Progenitor cell of endocrine pancreas (in vitro differentiated cells): ENCODE measurements at regions not wholly inside any gene's neighbourhood (a gene's known extent, or its start where the extent isn't known, plus 50 kb on each side); places are given as distances from the start of the nearest gene placed in this dataset.

Source experiments
- DNase-seq: peaks from one replicate; pipeline ENCODE4 v3.0.0; 2021; ENCODE audit warnings: low spot score; ENCODE audit not compliant: unreplicated experiment
- H3K27ac Mint-ChIP-seq: 2 replicates; pipeline ENCODE4 v1.8.0; 2021; ENCODE audit warnings: mild to moderate bottlenecking, moderate library complexity, mixed read lengths
- H3K27me3 Mint-ChIP-seq: 2 replicates; pipeline ENCODE4 v1.8.0; 2021; ENCODE audit warnings: mixed read lengths
- H3K36me3 Mint-ChIP-seq: 2 replicates; pipeline ENCODE4 v1.8.0; 2022; ENCODE audit warnings: mixed read lengths; ENCODE audit not compliant: insufficient read depth
- H3K4me1 Mint-ChIP-seq: 2 replicates; pipeline ENCODE4 v1.8.0; 2021; ENCODE audit warnings: low read depth, mixed read lengths
- H3K4me3 Mint-ChIP-seq: 2 replicates; pipeline ENCODE4 v1.8.0; 2021; ENCODE audit warnings: low read depth, mild to moderate bottlenecking, moderate library complexity, mixed read lengths
- H3K9me3 Mint-ChIP-seq: 2 replicates; pipeline ENCODE4 v1.8.0; 2021; ENCODE audit warnings: low read depth, mixed read lengths
- CTCF ChIP-seq: fragments of 200-600 bp; sonication (generic); IDR thresholded peaks from one replicate; pipeline ENCODE4 v1.5.0; 2021; ENCODE audit warnings: antibody characterized with exemption, mild to moderate bottlenecking; ENCODE audit not compliant: unreplicated experiment

- DNase-seq = no peak
- H3K27ac Mint-ChIP-seq = no peak overlapping the region
- no peak for TF ChIP-seq CTCF
- H3K27me3 Mint-ChIP-seq = no peaks in the 10 kb centered on the region
- H3K9me3 Mint-ChIP-seq = peaks cover 22% of the 10 kb centered on the region
- no peak overlapping the region for H3K4me3 Mint-ChIP-seq
- peaks cover 8% of the 10 kb centered on the region for H3K4me1 Mint-ChIP-seq
- H3K36me3 Mint-ChIP-seq = peaks cover 3% of the 10 kb centered on the region
These were observed 95.7 kb downstream of the SPANXN4 start for GRCh38 chrX:143121477-143121876.

GRCh38 chrX:143115466-143115865 lies 89.7 kb downstream of the SPANXN4 start:
- Mint-ChIP-seq H3K9me3 (peaks cover 26% of the 10 kb centered on the region), H3K27ac (no peak overlapping the region), H3K36me3 (peaks cover 1% of the 10 kb centered on the region), H3K27me3 (no peaks in the 10 kb centered on the region), H3K4me3 (no peak overlapping the region), H3K4me1 (no peaks in the 10 kb centered on the region)
- no peak for DNase-seq
- no peak for TF ChIP-seq CTCF

- Mint-ChIP-seq H3K36me3 (peaks cover 1% of the 10 kb centered on the region), H3K27ac (no peak overlapping the region), H3K4me1 (peaks cover 6% of the 10 kb centered on the region), H3K4me3 (no peak overlapping the region), H3K9me3 (peaks cover 31% of the 10 kb centered on the region), H3K27me3 (no peaks in the 10 kb centered on the region)
- no peak for TF ChIP-seq CTCF
- no peak for DNase-seq
These were observed 70.1 kb downstream of the SPANXN4 start for GRCh38 chrX:143095816-143096215.

- no peak for TF ChIP-seq CTCF
- H3K27me3 Mint-ChIP-seq = no peaks in the 10 kb centered on the region
- peaks cover 1% of the 10 kb centered on the region for H3K36me3 Mint-ChIP-seq
- no peak overlapping the region for H3K27ac Mint-ChIP-seq
- DNase-seq = no peak
- H3K4me3 Mint-ChIP-seq = no peak overlapping the region
- H3K9me3 Mint-ChIP-seq = peaks cover 33% of the 10 kb centered on the region
- peaks cover 6% of the 10 kb centered on the region for H3K4me1 Mint-ChIP-seq
These were observed 69.6 kb downstream of the SPANXN4 start for GRCh38 chrX:143095321-143095720.

GRCh38 chrX:143094417-143095023 lies 68.8 kb downstream of the SPANXN4 start:
- peaks cover 9% of the 10 kb centered on the region for H3K4me1 Mint-ChIP-seq
- H3K9me3 Mint-ChIP-seq = peaks cover 32% of the 10 kb centered on the region
- DNase-seq = no peak
- H3K4me3 Mint-ChIP-seq = no peak overlapping the region
- H3K27me3 Mint-ChIP-seq = no peaks in the 10 kb centered on the region
- H3K36me3 Mint-ChIP-seq = peaks cover 1% of the 10 kb centered on the region
- H3K27ac Mint-ChIP-seq = no peak overlapping the region
- no peak for TF ChIP-seq CTCF
